ENCODE measurements at regions not wholly inside any gene's neighbourhood (a gene's known extent, or its start where the extent isn't known, plus 50 kb on each side); places are given as distances from the start of the nearest gene placed in this dataset.

GRCh38 chr11:19661827-19662226, 50.8 kb upstream of the NAV2 start:
- H3K36me3 Mint-ChIP-seq (ENCODE audit: low read depth), result no peaks in the 10 kb centered on the region
- no peaks in the 10 kb centered on the region for H3K9me3 ChIP-seq (ENCODE audit: control insufficient read depth, low read length, poor library complexity, severe bottlenecking)
- H3K27me3 Mint-ChIP-seq, result no peaks in the 10 kb centered on the region
- no peak for DNase-seq
- no peak overlapping the region for H3K27ac Mint-ChIP-seq
- no peak for ATAC-seq
- no peak overlapping the region for H3K4me3 Mint-ChIP-seq
- peaks cover 20% of the 10 kb centered on the region for H3K4me1 Mint-ChIP-seq

GRCh38 chr11:19660076-19660475, 52.6 kb upstream of the NAV2 start:
- Mint-ChIP-seq H3K27me3 (no peaks in the 10 kb centered on the region), H3K36me3 (ENCODE audit: low read depth) (no peaks in the 10 kb centered on the region), H3K27ac (no peak overlapping the region), H3K4me3 (no peak overlapping the region), H3K4me1 (peaks cover 20% of the 10 kb centered on the region)
- DNase-seq, result no peak
- ATAC-seq, result peak; percentile 36
- no peaks in the 10 kb centered on the region for H3K9me3 ChIP-seq (ENCODE audit: control insufficient read depth, low read length, poor library complexity, severe bottlenecking)

DNA sequence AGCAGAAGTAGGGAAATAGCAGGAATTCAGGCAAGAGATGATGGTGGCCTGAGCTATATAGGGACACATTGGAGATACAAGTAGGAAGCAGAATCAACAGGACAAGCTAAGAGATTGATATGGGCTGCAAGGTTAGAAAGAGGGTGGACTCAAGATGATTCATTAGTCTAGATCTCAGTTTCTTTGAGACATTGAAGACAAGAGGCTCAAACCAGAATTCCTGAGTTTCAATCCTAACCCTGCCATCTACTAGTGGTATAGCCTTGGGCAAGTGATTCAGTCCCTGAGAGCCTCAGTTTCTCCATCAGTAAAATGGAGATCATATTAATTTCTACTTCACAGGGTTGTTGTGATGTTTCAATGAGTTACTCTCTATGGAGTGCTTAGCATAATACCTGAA, 53.1 kb upstream of the NAV2 start:
- Mint-ChIP-seq H3K4me1 (peaks cover 20% of the 10 kb centered on the region), H3K27me3 (no peaks in the 10 kb centered on the region), H3K27ac (no peak overlapping the region), H3K36me3 (ENCODE audit: low read depth) (no peaks in the 10 kb centered on the region), H3K4me3 (no peak overlapping the region)
- no peaks in the 10 kb centered on the region for H3K9me3 ChIP-seq (ENCODE audit: control insufficient read depth, low read length, poor library complexity, severe bottlenecking)
- DNase-seq (no peak), ATAC-seq (no peak)

- Mint-ChIP-seq H3K36me3 (ENCODE audit: low read depth) (no peaks in the 10 kb centered on the region), H3K27ac (peak overlapping the region; percentile 0), H3K27me3 (no peaks in the 10 kb centered on the region), H3K4me3 (no peak overlapping the region), H3K4me1 (peaks cover 14% of the 10 kb centered on the region)
- no peak for DNase-seq
- H3K9me3 ChIP-seq (ENCODE audit: control insufficient read depth, low read length, poor library complexity, severe bottlenecking), result no peaks in the 10 kb centered on the region
- no peak for ATAC-seq
Observed at GRCh38 chr11:19658344-19658743, 54.3 kb upstream of the NAV2 start.

DNA sequence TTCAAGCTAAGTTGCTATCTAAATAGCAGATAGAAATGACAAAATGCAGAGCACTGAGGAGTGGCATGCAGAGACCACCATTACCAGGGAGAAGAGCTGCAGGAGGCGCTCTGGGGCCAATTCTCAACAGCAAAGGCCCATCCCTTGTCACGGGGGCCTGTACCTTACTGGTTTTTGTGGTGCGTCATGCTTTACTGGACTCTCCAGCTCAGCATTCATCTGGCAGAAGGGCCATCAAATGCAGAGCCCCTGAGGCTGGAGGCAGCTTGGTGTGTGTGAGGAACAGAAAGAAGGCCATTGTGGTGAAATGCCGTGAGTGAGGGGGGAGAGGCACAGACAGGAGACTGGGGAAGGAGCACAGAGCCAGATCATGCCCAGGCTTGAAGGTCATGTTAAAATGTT, 56.5 kb upstream of the NAV2 start:
- no peaks in the 10 kb centered on the region for H3K9me3 ChIP-seq (ENCODE audit: control insufficient read depth, low read length, poor library complexity, severe bottlenecking)
- H3K4me3 Mint-ChIP-seq, result no peak overlapping the region
- H3K36me3 Mint-ChIP-seq (ENCODE audit: low read depth), result no peaks in the 10 kb centered on the region
- peaks cover 11% of the 10 kb centered on the region for H3K4me1 Mint-ChIP-seq
- no peaks in the 10 kb centered on the region for H3K27me3 Mint-ChIP-seq
- DNase-seq, result no peak
- H3K27ac Mint-ChIP-seq, result no peak overlapping the region
- no peak for ATAC-seq

DNA sequence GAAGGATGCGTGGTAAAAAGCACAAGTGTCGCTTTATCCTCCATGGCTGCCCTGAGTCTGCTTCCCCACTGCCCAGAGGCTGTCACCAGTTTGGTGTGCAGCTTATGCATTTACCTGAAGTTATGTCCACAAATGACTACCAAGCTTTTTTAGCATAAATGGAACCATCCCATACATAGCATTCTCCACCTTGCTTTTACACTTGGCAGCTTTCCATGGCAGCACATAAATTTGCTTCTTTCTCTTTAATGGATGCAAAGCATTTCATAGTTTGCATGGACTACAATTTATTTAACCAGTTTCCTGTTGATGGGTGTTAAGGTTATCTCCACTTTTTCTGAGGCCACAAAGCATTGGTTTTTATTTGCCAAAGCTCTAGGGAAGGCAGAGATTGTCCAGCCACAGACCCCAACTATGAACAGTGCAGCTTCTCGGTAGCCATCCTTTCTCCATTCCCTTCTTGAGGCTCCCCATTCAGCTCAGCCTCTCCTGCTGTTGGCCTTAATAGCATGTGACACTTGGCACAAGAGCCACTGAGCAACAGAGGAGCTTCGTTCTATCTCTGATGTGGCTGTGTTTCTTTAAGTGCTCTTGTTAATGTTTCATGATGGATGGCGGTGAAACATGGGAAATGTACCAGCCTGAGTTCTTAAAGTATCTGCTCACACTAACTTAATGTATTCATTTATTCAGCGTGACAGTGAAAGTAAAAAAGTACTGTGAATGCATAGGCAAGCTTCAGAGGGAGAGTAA, 59.8 kb upstream of the NAV2 start:
- Mint-ChIP-seq H3K27ac (no peak overlapping the region), H3K27me3 (peaks cover 14% of the 10 kb centered on the region), H3K36me3 (ENCODE audit: low read depth) (peaks cover 2% of the 10 kb centered on the region), H3K4me3 (no peak overlapping the region), H3K4me1 (no peaks in the 10 kb centered on the region)
- ATAC-seq (no peak), DNase-seq (no peak)
- H3K9me3 ChIP-seq (ENCODE audit: control insufficient read depth, low read length, poor library complexity, severe bottlenecking), result no peaks in the 10 kb centered on the region

DNA sequence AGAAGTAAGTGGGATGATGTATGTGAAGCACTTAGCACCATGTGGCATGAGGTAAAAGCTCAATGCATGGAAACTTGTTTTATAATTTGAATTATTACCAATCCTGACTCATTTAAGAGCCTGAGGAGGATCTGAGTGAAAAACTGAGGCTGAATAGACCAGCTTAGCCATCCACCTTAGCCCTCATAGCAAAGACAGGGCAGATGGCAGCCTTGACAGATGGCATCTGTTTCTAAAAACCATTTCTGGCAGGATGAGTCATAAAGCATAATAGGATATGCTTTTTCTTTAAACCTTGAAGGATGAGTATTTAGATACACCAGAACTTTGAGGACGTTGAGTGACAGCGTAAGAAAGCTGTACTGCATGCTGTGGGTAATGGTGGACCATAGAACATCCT, 61.0 kb upstream of the NAV2 start:
- no peak for ATAC-seq

DNA sequence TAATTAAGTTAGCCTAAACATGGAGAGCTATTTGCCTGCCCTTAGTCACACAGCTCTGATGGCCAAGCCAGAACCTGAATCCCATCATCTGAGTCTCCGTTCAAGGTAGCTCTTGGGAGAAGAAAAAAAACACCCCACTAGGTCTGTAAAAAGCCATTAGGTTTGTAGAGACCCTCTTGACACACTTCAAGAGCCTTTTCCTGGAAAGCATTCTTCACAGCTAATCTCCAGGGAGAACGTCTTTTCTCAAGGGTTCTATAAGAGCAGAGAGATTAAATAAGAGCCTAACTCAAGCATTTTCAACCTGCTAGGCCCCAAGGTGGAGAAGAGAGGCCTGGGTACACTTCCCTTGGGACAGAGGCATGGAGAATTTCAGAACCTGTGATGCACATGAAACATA, 61.6 kb upstream of the NAV2 start:
- H3K27me3 Mint-ChIP-seq, result peaks cover 29% of the 10 kb centered on the region
- ATAC-seq, result no peak
- no peak for DNase-seq
- no peaks in the 10 kb centered on the region for H3K9me3 ChIP-seq (ENCODE audit: control insufficient read depth, low read length, poor library complexity, severe bottlenecking)
- no peak overlapping the region for H3K4me3 Mint-ChIP-seq
- no peak overlapping the region for H3K27ac Mint-ChIP-seq
- H3K36me3 Mint-ChIP-seq (ENCODE audit: low read depth), result peaks cover 4% of the 10 kb centered on the region
- H3K4me1 Mint-ChIP-seq, result no peaks in the 10 kb centered on the region

More for the DNA sequence above, 61.0 kb upstream of the NAV2 start:
- Mint-ChIP-seq H3K27ac (no peak overlapping the region), H3K36me3 (ENCODE audit: low read depth) (peaks cover 2% of the 10 kb centered on the region), H3K27me3 (peaks cover 23% of the 10 kb centered on the region), H3K4me1 (no peaks in the 10 kb centered on the region), H3K4me3 (no peak overlapping the region)
- DNase-seq, result no peak
- no peaks in the 10 kb centered on the region for H3K9me3 ChIP-seq (ENCODE audit: control insufficient read depth, low read length, poor library complexity, severe bottlenecking)

GRCh38 chr11:19650467-19650866, 62.2 kb upstream of the NAV2 start:
- H3K27me3 Mint-ChIP-seq, result peaks cover 31% of the 10 kb centered on the region
- H3K4me1 Mint-ChIP-seq, result no peaks in the 10 kb centered on the region
- no peak overlapping the region for H3K27ac Mint-ChIP-seq
- H3K9me3 ChIP-seq (ENCODE audit: control insufficient read depth, low read length, poor library complexity, severe bottlenecking), result no peaks in the 10 kb centered on the region
- DNase-seq, result no peak
- H3K4me3 Mint-ChIP-seq, result no peak overlapping the region
- ATAC-seq, result no peak
- peaks cover 4% of the 10 kb centered on the region for H3K36me3 Mint-ChIP-seq (ENCODE audit: low read depth)

DNA sequence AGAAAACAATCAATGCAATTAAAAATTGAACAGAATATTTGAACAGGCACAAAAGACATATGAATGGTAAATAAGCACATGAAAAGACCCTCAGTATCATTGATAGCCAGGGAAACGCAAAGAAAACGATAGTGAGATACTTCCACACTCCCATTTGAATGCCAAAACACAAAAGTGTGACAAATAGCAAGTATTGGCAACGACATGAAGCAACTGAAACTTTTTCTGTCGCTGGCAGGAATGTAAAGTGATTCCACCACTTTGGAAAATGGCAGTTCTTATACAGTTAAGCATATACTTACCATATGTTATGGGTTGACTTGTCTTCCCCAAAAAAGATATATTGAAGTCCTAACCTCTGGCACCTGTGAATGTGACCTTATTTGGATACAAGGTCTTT, 62.9 kb upstream of the NAV2 start:
- Mint-ChIP-seq H3K4me1 (no peaks in the 10 kb centered on the region), H3K36me3 (ENCODE audit: low read depth) (peaks cover 4% of the 10 kb centered on the region), H3K27me3 (peaks cover 31% of the 10 kb centered on the region), H3K27ac (no peak overlapping the region), H3K4me3 (no peak overlapping the region)
- ATAC-seq, result no peak
- DNase-seq, result no peak
- H3K9me3 ChIP-seq (ENCODE audit: control insufficient read depth, low read length, poor library complexity, severe bottlenecking), result no peaks in the 10 kb centered on the region

DNA sequence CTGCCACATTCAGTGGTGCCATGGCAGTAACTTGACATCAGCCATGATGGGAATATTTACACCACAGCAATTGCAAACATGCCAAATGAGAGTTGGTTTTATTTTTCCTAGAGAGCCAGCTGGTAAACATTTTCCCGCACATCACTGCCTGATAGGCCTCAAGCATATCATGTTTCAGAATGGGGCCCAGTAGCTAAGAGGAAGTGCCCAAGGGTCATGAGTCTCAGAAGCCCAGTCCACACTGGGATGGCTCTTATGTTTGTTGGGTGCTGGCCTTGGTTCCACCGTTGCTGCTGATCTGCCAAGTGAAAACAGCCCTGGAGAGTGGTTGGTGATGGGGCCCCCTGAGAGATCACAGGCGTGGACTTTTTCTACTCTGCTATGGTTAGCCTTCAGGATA, 64.3 kb upstream of the NAV2 start:
- Mint-ChIP-seq H3K36me3 (ENCODE audit: low read depth) (peaks cover 4% of the 10 kb centered on the region), H3K4me1 (no peaks in the 10 kb centered on the region), H3K27me3 (peaks cover 40% of the 10 kb centered on the region), H3K4me3 (no peak overlapping the region), H3K27ac (no peak overlapping the region)
- ATAC-seq (no peak), DNase-seq (no peak)
- no peaks in the 10 kb centered on the region for H3K9me3 ChIP-seq (ENCODE audit: control insufficient read depth, low read length, poor library complexity, severe bottlenecking)

DNA sequence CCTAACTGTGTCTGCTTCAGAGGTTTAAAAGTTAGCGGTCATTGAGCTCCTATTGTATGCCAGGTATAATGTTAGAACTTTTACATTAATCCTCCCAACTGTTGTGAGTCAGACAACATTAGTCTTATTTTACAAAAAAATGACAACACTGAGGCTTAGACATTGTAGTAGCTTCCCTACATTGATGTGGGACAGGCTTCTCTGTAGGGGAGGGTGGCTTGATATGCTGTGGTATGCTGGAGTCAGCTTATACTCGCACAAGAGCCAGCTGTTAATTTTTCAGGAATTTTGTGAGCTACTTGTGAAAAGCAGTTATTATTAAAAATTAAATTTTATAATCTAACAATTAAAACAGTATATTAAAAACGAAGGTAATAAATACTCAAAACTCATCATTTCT, 64.8 kb upstream of the NAV2 start:
- DNase-seq (no peak), ATAC-seq (no peak)
- H3K9me3 ChIP-seq (ENCODE audit: control insufficient read depth, low read length, poor library complexity, severe bottlenecking), result no peaks in the 10 kb centered on the region
- peaks cover 4% of the 10 kb centered on the region for H3K36me3 Mint-ChIP-seq (ENCODE audit: low read depth)
- H3K27me3 Mint-ChIP-seq, result peaks cover 40% of the 10 kb centered on the region
- H3K4me3 Mint-ChIP-seq, result no peak overlapping the region
- no peak overlapping the region for H3K27ac Mint-ChIP-seq
- no peaks in the 10 kb centered on the region for H3K4me1 Mint-ChIP-seq

GRCh38 chr11:19646921-19647320, 65.7 kb upstream of the NAV2 start:
- H3K27me3 Mint-ChIP-seq, result peaks cover 44% of the 10 kb centered on the region
- DNase-seq, result no peak
- ATAC-seq, result no peak
- H3K36me3 Mint-ChIP-seq (ENCODE audit: low read depth), result peaks cover 4% of the 10 kb centered on the region
- no peak overlapping the region for H3K27ac Mint-ChIP-seq
- no peak overlapping the region for H3K4me3 Mint-ChIP-seq
- H3K4me1 Mint-ChIP-seq, result no peaks in the 10 kb centered on the region
- no peaks in the 10 kb centered on the region for H3K9me3 ChIP-seq (ENCODE audit: control insufficient read depth, low read length, poor library complexity, severe bottlenecking)

DNA sequence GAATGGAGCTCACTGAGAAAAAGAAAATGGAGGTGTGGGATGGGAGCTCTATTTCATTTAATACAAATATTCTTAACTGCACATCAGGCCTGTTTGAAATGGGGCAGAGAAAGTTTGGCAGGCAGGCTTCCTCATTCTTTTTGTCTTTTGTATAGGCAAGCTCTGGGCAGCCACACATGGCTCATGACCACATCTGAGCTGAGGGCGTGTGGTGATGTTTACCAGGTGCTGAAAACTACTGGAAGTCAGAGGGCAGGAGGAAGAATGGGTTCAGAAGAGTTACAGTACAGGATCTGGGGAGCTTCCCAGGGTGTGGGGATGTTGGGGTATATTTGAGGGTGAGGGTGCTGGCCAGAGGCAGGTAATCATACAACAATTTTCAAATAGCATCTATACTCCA, 66.3 kb upstream of the NAV2 start:
- no peaks in the 10 kb centered on the region for H3K4me1 Mint-ChIP-seq
- ATAC-seq, result no peak
- peaks cover 4% of the 10 kb centered on the region for H3K36me3 Mint-ChIP-seq (ENCODE audit: low read depth)
- H3K9me3 ChIP-seq (ENCODE audit: control insufficient read depth, low read length, poor library complexity, severe bottlenecking), result no peaks in the 10 kb centered on the region
- no peak overlapping the region for H3K4me3 Mint-ChIP-seq
- H3K27ac Mint-ChIP-seq, result no peak overlapping the region
- peaks cover 50% of the 10 kb centered on the region for H3K27me3 Mint-ChIP-seq
- DNase-seq, result no peak

Measured in T-helper 17 cell (primary cell).